Testis (tissue), 2 donors: ENCODE measurements at regions not wholly inside any gene's neighbourhood (a gene's known extent, or its start where the extent isn't known, plus 50 kb on each side); places are given as distances from the start of the nearest gene placed in this dataset.

Source experiments
- POLR2A ChIP-seq: fragments of 450-650 bp; IDR thresholded peaks from one replicate; pipeline ENCODE4 v1.6.1; 2017; ENCODE audit warnings: antibody characterized with exemption, mild to moderate bottlenecking, moderate library complexity
- TF ChIP-seq, protein P1 (sequence below), 3 experiments: fragments of 450-650 bp in 2 of 3; fragments of 200-600 bp in 1 of 3; sonication (generic) in 1 of 3; IDR thresholded peaks; one replicate each; pipeline ENCODE4 v1.5.1; 2016 to 2019; ENCODE audit warnings: antibody characterized with exemption in 3 of 3, mild to moderate bottlenecking in 2 of 3, moderate library complexity in 1 of 3

DNA sequence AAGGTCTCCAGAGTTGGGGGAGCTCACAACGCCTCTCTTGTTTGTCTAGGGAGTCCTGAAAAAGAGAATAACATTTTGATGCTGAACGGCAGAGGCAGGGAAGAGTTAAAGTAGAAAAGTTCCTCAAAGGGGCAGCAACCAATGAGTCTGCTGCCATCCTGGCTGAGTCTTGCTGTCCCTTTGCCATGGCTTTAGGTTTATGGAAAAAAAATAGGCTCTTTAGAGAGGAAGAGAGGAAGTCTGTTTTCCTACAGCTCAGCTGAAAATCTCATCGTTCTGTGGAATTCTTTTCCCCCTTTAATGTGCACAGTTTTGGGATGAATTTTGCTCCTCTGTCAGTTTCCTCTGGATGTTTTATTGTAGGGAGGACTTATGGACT, 314.8 kb upstream of the TBX3 start:
- TF ChIP-seq, protein P1, sequence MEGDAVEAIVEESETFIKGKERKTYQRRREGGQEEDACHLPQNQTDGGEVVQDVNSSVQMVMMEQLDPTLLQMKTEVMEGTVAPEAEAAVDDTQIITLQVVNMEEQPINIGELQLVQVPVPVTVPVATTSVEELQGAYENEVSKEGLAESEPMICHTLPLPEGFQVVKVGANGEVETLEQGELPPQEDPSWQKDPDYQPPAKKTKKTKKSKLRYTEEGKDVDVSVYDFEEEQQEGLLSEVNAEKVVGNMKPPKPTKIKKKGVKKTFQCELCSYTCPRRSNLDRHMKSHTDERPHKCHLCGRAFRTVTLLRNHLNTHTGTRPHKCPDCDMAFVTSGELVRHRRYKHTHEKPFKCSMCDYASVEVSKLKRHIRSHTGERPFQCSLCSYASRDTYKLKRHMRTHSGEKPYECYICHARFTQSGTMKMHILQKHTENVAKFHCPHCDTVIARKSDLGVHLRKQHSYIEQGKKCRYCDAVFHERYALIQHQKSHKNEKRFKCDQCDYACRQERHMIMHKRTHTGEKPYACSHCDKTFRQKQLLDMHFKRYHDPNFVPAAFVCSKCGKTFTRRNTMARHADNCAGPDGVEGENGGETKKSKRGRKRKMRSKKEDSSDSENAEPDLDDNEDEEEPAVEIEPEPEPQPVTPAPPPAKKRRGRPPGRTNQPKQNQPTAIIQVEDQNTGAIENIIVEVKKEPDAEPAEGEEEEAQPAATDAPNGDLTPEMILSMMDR (IDR thresholded peaks at IDR 0.05) = no peak
- TF ChIP-seq POLR2A = no peak
